ENCODE measurements at regions not wholly inside any gene's neighbourhood (a gene's known extent, or its start where the extent isn't known, plus 50 kb on each side); places are given as distances from the start of the nearest gene placed in this dataset.

GRCh38 chr22:47357493-47357892 is 595.0 kb downstream of the TBC1D22A start:
- no peak overlapping the region for H3K4me3 ChIP-seq (ENCODE audit: low read depth, low read length)
- TF ChIP-seq CTCF (IDR thresholded peaks at IDR 0.05; ENCODE audit: low read depth, low read length, missing control alignments): no peak
- DNase-seq (ENCODE audit: low read depth): no peak

- H3K4me3 ChIP-seq (ENCODE audit: low read depth, low read length): no peak overlapping the region
- DNase-seq (ENCODE audit: low read depth): no peak
- no peak for TF ChIP-seq CTCF (IDR thresholded peaks at IDR 0.05; ENCODE audit: low read depth, low read length, missing control alignments)
These were observed 594.6 kb downstream of the TBC1D22A start for GRCh38 chr22:47357086-47357485.

GRCh38 chr22:47356511-47357011 is 594.1 kb downstream of the TBC1D22A start:
- DNase-seq (ENCODE audit: low read depth): no peak
- TF ChIP-seq CTCF (IDR thresholded peaks at IDR 0.05; ENCODE audit: low read depth, low read length, missing control alignments): no peak

GRCh38 chr22:47355776-47356510 is 593.5 kb downstream of the TBC1D22A start:
- TF ChIP-seq CTCF (IDR thresholded peaks at IDR 0.05; ENCODE audit: low read depth, low read length, missing control alignments): no peak
- DNase-seq (ENCODE audit: low read depth): no peak
- no peak overlapping the region for H3K4me3 ChIP-seq (ENCODE audit: low read depth, low read length)

More at GRCh38 chr22:47356511-47357011, 594.1 kb downstream of the TBC1D22A start:
- H3K4me3 ChIP-seq (ENCODE audit: low read depth, low read length): no peak overlapping the region

- DNase-seq (ENCODE audit: low read depth): no peak
- H3K4me3 ChIP-seq (ENCODE audit: low read depth, low read length): no peak overlapping the region
- no peak for TF ChIP-seq CTCF (IDR thresholded peaks at IDR 0.05; ENCODE audit: low read depth, low read length, missing control alignments)
These were observed 592.9 kb downstream of the TBC1D22A start for GRCh38 chr22:47355388-47355725.

- no peak for TF ChIP-seq CTCF (IDR thresholded peaks at IDR 0.05; ENCODE audit: low read depth, low read length, missing control alignments)
- DNase-seq (ENCODE audit: low read depth): no peak
- H3K4me3 ChIP-seq (ENCODE audit: low read depth, low read length): no peak overlapping the region
These were observed 592.4 kb downstream of the TBC1D22A start for GRCh38 chr22:47354668-47355387.
